D721Med (cell line): ENCODE measurements at regions not wholly inside any gene's neighbourhood (a gene's known extent, or its start where the extent isn't known, plus 50 kb on each side); places are given as distances from the start of the nearest gene placed in this dataset.
"Not testable (repeated sequence)": the region's sequence is repeated elsewhere in the genome, so short reads cannot be mapped to it uniquely, and the experiment has no call there.

ENCODE experiments used
- DNase-seq: peaks from one replicate; pipeline ENCODE4 v3.0.0; 2011; ENCODE audit warnings: low spot score; ENCODE audit not compliant: insufficient read length
- FAIRE-seq: peaks from 2 replicates; lab custom pipeline; 2011; peaks lifted over from hg19 to GRCh38; lab: Jason Lieb, UNC
- TF ChIP-seq, protein P1 (sequence below): IDR thresholded peaks from 2 replicates; pipeline ENCODE4 v1.5.1; 2012; ENCODE audit warnings: mild to moderate bottlenecking, control low read depth; ENCODE audit not compliant: insufficient read depth; ENCODE audit errors: missing control alignments

DNA sequence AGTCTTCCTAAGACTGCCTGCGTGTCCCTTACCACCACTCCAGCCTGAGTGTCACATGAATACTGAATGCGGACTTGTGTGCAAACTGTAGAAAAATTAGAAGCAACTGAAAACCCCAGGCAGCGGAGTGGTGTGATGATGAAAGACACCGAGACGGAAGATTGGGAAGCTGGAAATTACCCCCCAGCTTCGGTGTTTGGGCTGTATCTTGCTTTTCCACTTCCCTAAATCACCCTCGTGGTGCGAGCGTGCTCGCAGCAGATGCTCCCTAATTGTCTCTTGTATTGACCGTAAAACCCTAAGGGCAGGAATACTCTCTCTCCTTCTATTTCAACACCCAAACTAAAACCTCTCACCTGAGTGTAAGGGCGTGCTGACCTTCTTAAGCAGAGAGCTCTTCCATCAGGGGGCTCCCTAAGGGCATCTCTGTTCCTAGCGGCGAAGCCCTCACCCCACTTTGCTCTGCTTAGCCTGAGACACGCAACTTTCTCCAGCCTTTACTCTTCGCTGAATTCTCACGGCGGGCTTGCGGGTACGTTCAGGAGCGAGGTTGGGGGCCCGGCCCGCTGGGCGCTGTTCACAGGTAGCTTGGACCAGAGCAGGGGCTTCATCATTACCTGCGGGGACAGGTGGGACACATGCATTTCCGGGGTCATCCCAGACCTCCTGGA, 62.4 kb downstream of the CRYBB2 start:
- no peak for FAIRE-seq
- no peak for DNase-seq

DNA sequence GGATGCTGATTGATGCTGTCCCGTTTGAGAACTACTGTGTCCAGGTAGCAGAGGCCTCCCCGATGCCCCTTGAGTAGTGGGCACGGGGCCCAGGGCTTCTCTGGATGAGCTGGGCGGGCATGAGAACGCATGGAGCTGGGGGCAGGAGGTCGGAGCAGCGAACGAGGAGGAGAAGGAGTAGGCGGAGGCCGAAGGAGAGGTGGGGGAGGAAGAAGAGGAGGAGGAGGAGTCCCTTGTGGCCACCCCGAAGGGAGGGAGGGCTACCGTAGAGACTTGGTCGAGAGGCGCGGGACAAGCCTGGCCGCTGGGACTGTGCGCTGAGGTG, 62.9 kb downstream of the CRYBB2 start:
- FAIRE-seq = no peak
- TF ChIP-seq, protein P1, sequence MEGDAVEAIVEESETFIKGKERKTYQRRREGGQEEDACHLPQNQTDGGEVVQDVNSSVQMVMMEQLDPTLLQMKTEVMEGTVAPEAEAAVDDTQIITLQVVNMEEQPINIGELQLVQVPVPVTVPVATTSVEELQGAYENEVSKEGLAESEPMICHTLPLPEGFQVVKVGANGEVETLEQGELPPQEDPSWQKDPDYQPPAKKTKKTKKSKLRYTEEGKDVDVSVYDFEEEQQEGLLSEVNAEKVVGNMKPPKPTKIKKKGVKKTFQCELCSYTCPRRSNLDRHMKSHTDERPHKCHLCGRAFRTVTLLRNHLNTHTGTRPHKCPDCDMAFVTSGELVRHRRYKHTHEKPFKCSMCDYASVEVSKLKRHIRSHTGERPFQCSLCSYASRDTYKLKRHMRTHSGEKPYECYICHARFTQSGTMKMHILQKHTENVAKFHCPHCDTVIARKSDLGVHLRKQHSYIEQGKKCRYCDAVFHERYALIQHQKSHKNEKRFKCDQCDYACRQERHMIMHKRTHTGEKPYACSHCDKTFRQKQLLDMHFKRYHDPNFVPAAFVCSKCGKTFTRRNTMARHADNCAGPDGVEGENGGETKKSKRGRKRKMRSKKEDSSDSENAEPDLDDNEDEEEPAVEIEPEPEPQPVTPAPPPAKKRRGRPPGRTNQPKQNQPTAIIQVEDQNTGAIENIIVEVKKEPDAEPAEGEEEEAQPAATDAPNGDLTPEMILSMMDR = no peak

More for the DNA sequence above, 62.4 kb downstream of the CRYBB2 start:
- TF ChIP-seq, protein P1 = no peak

DNA sequence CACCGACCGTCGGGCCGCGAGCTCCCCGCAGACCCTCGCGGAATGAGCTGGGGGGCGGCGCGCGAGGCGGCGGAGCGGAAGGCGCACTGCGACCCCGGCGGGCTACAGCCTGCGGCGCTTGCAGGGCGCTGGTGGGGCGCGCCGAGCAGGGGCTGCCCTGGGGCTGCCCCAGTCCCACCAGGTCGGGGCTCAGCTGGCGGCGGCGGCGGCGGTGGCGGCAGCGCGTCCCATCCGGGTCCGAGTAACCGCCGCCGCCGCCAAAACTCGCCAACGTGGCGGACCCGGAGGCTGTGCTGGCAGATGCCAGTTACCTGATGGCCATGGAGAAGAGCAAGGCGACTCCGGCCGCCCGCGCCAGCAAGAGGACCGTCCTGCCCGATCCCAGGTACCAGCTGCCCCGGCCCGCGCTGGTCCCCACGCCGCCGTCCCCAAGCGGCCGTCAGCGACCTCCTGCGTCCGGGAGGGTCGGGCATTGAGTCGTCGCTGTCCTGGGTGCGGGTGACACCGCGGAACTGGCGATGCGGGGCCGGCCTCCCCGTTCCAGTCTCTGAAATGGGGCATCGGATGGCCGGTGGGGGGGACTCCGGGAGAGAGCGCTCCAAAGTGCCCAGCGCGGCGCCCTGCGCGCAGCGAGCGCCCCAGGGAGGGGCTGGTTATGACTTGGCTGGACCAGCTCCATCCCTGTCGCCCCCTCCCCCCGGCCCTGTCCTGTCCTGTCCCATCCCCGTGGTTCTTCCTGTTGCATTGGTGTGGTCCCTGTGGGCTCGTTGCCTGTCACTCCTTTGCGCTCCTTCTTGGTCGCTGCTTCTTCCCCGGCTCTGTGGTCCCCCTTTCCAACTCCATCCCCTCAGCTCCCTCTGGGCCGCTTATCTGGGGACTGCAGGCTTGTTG, 63.5 kb downstream of the CRYBB2 start:
- TF ChIP-seq, protein P1 = no peak
- FAIRE-seq (no peak), DNase-seq (peak; percentile 23)

More for the DNA sequence above, 62.9 kb downstream of the CRYBB2 start:
- no peak for DNase-seq

GRCh38 chr22:25288481-25288880, 69.0 kb downstream of the CRYBB2 start:
- FAIRE-seq, DNase-seq: not testable (repeated sequence)

DNA sequence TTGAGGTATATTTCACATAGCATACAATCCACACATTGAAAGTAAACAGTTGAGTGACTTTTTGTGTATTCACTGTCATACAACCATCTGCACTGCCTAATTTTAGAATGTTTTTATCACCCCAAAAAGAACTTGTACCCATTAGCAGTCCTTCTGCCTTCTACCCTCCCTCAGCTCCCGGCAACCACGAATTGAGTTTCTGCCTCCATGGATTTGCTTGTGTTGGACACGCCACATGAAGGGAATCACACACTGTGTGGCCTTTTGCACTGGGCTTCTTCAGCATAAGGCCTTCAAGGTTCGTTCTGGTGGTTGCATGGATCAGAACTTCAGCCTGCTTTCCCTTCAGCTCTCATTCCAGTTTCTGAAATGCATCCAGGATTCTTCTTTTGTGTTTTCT, 82.5 kb downstream of the CRYBB2 start:
- FAIRE-seq, DNase-seq: not testable (repeated sequence)

- not testable (repeated sequence) for DNase-seq, FAIRE-seq
Measured at GRCh38 chr22:25309586-25309985, 90.1 kb downstream of the CRYBB2 start.

- not testable (repeated sequence) for DNase-seq, FAIRE-seq
Measured at GRCh38 chr22:25311924-25312323, 92.5 kb downstream of the CRYBB2 start.

GRCh38 chr22:25318081-25318823, 98.8 kb downstream of the CRYBB2 start:
- DNase-seq = no peak
- TF ChIP-seq, protein P1 = no peak
- FAIRE-seq = no peak
